Activated naive CD4-positive, alpha-beta T cell treated with Interleukin-2 at 50 U/mL for 16 hours (primary cell): ENCODE measurements at regions not wholly inside any gene's neighbourhood (a gene's known extent, or its start where the extent isn't known, plus 50 kb on each side); places are given as distances from the start of the nearest gene placed in this dataset.
"Not testable (repeated sequence)": the region's sequence is repeated elsewhere in the genome, so short reads cannot be mapped to it uniquely, and the experiment has no call there.

ENCODE experiments used
- DNase-seq: peaks from one replicate; pipeline ENCODE4 v3.0.0-alpha.2; 2020

DNA sequence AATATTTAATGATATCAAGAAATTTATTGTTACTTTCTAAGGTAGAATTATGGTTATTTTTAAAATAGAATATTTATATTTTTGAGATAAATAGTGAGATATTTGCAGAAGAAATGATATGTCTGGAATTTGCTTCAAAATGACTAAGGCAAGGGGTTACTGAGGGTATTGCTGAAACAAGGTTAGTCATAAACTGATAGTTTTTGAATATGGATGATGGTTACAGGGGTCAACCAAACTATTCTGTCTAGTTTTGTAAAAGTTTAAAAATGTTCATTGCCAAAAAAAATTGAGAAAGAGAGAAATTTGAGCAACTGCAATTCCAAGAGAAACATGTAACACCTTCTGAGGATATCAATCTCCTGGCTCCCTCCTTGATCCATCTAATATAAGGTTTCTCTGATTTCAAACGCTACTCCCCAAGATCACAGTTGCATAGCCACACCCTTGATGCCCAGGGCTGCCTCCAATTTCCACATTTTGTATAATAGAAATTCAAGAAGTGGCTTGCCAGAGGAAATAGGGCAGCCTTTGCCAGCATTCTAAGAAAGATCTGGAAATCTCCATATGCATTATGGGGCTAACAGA, 159.4 kb upstream of the NAMPT start:
- no peak for DNase-seq

DNA sequence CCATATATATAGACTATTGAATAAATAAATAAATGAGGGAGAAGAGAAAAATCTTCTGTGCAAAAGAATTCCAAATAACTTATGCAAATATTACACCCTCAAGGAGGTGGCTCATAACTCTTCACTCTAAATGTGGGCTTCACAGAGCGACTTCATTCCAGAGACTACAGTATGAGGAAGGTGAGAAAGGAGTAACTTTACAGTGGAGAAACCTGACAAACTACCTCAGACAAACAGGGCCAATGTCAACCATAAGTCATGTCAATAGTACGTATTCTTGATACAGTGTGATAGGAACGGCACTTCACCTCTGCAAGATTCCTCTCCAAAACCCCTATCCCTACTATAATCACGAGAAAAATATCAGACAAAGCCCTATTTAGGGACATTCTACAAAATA, 158.4 kb upstream of the NAMPT start:
- DNase-seq, result no peak

DNA sequence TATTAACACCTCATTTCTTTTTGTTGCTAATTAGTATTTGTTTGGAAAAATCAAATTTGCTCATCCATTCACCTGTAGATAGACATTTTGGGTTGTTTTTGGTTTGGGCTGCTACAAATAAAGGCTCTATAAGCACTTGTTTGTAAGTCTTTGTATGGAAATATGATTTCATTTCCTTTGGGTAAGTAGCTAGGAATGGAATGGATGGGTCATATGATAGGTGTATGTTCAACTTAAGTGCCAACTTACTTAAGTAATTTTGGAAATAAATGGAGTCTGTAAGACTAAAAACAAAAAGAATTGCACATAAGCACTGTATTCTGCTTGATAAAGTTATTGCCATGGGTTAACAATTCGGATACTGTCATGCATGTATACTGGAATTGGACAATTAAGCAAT, 157.7 kb upstream of the NAMPT start:
- DNase-seq, result no peak

DNA sequence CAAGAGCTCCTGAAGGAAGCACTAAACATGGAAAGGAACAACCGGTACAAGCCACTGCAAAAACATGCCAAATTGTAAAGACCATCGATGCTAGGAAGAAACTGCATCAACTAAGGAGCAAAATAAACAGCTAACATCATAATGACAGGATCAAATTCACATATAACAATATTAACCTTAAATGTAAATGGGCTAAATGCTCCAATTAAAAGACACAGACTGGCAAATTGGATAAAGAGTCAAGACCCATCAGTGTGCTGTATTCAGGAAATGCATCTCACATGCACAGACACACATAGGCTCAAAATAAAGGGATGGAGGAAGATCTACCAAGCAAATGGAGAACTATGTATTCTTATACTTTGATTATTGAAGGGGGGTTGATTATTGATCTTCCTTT, 156.6 kb upstream of the NAMPT start:
- not testable (repeated sequence) for DNase-seq

DNA sequence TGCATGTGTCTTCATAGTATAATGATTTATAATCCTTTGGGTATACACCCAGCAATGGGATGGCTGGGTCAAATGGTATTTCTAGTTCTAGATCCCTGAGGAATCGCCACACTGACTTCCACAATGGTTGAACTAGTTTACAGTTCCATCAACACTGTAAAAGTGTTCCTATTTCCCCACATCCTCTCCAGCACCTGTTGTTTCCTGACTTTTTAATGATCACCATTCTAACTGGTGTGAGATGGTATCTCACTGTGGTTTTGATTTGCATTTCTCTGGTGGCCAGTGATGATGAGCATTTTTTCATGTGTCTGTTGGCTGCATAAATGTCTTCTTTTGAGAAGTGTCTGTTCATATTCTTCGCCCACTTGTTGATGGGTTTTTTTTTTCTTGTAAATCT, 152.2 kb upstream of the NAMPT start:
- not testable (repeated sequence) for DNase-seq

DNA sequence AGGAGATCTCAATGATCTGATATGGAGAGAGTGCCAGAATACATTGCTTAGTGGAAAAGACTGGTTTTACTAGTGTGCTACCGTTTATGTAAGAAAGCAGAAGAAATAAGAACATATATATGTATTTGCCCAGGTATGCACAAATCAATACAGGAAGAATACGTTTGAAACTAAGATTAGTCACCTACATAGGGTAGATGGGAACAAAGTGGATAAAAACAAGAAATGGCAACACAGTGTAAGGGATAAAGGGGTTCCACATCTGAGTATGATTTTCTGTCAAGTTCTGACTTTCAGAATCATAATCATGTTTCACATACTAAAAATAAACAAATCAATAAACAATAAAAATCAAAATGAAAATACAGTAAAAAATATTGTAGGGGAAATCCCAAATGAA, 148.6 kb upstream of the NAMPT start:
- no peak for DNase-seq

DNA sequence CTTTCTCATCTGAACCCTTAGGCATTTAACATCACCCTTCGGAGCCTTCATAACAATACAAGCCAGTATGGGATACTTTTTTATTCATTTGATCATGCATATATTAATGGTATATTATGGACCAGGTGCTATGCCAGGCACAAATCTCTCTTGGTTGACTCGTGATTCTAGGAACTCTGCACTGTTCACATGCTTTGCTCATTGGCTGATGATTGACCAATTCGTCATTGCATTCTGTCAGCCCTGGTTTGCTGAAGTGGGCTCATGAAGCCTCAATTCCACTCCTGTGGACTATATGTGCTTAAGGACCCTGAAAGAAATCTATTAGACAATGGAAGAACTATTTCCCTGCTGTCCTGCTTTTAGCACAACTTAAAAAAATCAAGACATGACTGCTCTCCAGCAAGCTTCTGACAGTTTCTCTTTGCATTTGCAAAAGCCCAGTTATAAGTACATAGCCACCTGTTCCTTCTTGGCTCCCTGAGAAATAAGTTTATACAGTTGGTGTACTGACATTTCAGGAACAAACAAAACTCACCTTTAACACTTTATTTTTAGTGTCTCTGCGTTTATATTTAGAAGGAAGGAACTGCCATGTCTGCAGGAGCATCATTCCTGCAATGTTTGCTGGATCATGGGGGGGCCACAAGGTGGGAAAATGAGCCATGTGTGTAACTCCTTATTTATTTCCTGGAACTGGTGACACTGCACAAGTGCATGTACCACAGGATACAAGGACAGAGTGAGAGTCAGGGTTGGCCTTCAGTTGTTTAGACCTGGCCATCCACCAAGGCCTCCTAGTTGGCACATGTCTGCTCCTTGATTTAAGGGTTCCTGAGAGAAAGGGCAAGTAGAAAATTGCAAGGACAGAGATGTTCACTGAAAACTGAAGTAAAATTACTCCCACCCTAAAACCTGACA, 146.0 kb upstream of the NAMPT start:
- DNase-seq, result no peak

DNA sequence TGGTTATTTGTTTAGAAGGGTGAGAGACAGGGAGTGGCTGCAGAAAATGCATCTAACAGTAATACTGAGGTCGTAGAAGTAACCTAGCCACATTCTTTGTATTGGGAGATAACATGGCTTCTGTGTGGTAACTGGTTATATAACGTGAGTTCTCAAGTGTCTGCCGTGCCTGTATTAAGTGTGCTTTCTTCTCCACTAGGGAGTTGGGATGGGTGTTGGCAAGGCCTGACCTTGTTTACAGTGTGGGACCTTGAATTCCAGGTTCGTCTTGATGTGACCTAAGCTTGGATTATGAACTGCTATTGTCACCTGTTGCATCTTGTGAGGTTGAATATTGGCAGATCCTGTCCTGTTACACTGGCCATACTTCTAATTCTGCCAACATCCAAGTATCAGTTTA, 145.3 kb upstream of the NAMPT start:
- DNase-seq, result no peak

DNA sequence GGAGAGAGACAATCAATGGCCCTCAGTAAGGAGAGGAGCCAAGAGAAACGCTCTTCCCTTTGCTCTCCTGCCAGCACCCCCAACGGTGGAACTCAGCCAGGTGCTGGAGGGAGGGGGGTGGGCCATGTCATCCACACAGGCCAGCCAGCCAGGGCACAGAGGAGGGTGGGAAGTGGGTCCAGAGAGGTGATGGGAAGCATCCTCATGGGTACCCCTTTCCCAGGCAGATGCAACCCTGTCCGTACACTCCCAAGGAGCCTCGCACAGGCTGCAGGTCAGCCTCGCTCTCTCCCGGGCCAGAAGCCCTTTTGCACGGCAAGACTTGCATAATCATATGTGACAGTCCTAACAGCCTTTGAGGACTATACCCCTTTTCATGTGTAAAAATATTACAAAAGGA, 142.0 kb upstream of the NAMPT start:
- DNase-seq, result no peak

DNA sequence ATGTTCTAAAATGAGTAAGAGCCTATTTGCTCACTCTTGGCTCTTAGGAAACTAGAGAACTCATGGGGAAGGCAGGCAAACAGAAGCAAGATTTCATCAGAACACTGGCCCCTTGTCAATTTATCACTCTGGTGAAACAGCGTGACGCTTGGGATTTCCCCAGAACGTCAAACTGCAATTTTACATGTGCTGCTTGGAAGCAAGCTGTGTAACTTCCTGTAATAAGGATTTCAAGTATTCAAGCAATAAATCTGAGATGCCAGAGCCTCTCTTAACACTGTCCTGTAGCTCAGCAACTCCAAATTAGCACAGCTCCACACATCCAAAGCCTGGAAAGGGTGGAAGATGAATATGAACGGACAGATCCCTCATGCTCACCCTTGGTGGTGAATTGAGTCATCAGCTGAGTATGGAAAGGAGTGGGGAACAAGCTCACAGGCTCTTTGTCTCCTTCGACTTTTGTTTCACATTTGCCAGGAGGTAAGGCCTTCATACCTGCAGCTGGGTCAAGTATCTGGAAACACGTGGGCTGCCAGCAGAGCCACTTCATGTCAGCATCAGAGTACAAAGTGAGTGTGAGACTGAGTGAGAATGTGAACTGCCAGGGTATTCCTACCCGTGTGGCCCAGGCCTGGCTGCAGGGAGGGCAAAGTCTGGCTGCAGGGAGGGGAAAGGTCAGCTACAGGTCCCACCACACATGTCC, 140.4 kb upstream of the NAMPT start:
- peak; percentile 81 for DNase-seq

DNA sequence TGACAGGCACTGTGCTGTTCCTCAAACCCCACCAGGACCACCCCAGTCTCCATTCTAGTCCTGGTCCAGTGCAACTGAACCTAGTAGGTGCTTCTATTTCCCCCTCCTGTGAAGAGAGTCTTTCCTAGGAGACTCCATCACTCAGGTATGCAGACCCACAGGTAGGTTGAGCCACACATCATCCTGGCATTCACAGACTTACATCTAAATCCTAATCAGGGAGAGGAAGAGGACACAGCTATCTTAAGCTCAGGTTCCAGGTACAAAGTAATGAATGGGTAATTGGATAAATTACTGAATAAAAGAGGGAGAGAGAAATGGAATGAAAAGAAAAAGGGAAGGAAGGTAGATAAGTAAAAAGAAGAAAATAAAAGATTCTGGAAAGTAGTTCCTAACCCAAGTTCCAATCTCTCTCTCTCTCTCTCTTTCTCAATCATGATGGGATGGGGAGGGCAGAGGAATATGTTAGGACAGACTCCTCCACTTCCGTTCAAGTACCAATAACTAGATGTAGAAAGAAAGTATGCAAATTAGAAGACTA, 139.8 kb upstream of the NAMPT start:
- DNase-seq, result no peak

DNA sequence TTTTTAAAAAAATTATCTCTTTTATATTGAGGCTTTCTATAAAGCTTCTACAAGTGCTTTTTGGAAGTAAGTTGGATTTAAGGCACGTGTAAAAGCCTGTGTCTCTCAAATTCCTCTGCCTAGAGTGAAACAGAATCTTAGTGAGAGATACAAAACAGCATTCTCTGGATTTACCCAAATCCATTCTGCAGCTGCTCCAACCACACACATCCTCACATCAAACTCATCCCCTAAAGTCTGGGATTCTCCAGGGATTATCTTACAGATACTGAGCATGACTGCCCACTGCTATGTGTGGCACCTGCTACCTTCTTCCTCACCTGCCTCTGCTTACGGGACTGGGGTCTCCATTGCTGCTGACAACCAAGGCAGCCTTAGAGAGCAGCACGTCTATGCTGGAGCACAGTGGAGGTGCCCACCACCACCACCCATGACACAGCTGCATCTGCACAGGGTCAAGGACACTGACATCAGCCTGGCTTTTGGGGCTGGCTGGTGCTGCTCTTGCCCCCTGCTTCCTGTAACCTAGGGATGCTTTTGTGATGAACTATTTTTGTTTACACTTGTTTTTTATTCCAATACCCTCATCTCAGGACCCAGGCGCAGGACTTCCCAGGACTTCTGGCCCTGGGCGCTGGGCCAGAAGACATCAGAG, 139.2 kb upstream of the NAMPT start:
- DNase-seq, result no peak

DNA sequence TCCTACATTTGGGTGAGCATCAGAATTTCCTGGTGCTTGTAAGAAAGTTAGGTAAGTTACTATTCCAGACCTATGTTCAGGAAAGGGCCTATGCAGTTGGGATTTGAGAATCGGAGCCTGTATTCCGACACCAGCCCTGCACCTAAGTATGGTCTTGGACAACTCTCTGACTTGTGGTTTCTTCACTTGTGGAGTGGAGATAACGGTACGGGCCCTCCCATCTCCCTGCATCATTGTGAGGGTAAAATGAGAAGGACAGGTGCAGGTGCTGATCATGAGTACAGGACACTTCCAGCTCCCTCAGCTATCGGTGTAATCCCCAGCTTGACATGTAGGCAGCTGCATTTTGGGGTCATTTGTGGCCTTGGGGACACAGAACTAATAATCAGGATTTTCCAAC, 138.3 kb upstream of the NAMPT start:
- DNase-seq, result no peak

DNA sequence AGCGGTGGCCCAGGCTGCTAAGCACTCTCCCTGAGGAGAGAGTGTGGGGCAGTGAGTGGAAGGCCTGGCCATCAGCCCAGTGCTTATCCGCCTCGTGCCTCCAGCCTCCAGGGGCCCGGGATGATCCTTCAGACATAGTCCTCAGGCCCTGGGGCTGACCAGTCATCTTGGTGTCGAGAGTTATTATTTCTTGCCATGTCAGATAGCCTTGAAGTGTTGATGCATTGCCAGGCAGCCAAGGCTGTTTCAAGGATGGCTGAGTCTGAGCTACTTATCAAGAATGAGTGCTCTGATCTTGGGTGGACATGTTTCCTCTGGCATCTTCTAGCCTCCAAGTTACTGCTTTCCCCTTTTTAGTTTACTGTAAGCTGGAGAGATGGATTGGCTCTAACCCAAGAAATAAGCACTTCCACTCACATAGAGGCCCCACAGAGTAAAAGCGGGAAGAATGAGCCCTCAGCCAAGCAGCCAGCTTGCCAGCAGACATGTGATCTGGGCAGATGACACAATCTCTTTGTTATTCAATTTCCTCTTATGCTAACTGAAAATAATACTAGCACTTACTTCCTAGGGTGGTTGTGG, 136.5 kb upstream of the NAMPT start:
- no peak for DNase-seq

DNA sequence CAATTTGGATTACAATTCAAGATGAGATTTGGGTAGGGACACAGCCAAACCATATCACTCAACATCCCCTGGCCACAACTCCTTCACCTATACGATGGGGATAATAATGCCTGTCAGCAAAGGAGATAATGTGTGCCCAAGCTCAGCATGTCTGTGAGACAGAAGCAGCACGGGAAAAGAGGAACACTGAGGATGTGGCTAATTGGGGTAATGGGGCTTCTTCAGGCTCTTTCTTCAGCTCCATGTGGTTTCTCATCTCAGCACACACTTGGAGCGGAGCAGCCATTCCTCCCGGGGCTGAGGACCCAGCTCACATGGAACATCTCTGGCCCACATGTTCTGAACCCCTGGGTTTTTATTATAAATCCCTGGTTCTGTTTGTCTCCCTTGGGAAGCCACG, 136.0 kb upstream of the NAMPT start:
- DNase-seq, result no peak

DNA sequence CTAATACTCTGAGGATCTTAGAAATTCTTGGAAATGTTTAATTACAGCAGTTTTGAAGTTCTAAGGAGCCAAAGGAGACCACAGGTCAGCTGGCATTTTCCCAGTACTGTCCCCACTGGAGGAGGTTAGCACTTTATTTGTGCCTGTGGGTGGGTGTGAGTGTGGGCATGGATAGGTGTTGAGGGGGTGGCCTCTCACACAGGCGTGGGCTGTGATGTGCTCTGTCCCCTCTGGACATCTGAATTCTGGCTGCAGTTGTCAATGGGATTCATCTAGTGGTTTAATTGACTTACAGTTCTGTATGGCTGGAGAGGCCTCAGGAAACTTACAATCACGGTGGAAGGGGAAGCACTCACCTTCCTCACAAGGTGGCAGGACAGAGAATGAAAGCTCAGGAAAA, 135.4 kb upstream of the NAMPT start:
- DNase-seq, result no peak

DNA sequence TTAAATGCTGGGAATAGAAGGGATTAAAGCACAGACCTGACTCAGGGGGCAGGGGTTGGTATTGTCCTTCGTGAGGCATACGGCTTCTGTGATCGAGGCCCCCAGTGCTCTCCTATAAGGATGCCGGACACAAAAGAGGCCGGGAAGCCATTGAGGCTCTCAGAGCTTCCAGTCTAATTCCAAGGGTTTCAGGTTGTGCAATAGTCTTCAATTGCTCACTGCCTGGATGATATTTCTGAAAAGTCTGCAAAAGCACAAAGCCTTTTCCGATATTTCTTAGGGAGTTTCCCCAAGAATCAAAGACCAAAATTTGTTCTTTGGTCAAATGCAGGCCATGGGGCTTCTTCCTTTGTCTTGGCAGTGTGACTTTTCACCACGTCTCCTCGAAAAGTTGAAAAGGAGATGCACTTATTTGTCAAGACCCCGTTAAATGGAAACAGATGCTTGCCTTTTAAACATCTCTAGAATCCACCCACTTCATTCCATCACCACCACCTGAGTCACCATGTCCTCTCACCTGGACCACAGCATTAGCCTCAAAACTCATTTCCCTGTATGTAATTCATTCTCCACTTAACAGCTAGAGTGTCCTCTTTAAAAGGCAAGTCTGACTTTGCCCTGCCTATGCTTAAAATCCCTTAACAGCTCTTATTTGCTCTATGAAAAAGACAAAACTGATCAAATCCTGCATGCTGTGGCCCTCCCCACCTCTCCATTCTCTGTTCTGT, 134.8 kb upstream of the NAMPT start:
- DNase-seq, result peak; percentile 43

DNA sequence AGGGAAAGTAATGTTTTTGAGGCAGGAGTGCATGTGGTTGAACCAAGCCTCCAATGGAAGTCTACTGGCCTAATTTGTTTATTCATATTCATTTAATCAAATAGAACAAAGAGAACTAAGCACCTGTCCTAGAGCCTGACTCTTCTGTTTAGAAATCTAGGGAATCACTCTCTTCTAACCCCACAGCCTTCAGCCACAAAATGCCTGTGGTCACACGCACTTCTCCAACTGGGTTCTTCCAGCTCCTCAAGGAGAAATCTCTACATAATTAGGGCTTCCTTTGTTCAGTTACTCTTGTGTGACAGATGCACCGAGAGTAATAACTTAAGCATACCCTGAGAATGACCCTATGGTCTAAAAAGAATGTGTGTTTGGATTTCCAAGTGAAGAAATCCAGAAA, 133.7 kb upstream of the NAMPT start:
- DNase-seq, result no peak

DNA sequence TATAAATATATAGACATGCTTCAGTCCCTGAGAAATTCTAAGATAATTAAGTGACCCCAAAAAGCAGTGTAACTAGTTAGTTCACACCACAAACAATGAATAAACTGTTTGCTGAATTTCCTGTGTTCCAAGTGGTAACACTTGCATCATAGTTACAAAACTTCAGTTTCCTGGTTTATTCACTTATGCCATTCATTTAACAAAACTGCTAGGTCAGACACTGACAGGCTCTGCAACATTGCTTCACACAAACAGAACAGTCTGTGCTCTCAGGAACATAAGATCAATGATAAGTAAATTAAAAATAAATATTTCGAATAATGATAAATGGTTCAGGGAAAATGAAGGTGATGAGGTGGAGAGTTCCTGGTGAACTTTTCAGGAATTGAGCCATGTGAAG, 133.3 kb upstream of the NAMPT start:
- DNase-seq, result no peak

DNA sequence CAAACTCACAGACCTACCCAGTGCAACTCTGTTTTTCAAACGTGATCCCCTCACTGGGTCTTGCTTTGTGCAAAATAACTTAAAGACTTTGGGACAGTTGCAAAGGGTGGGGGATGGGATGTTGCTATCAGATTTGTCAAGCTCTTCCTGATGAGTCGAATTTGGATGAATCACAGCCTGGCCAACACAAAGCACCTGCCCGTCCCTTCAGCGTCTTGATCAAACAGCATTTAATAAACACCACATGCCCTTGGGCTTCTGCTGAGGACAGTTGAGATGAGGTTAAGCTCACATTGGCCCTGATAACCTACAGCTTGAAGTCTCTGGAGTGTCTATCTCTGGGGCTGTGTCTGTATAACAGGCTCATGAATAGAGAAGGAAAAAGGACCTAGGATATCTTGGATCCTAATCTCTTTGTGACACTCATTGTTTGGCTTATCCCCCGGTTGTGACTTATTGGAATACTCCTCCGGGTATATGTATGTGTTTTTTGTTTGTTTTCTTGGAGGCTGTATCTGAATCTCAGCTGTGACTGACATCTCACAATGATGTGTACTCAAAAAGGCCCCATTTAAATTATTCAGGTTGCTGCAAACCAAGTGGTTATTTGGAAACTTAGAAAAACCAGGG, 132.6 kb upstream of the NAMPT start:
- DNase-seq, result no peak

DNA sequence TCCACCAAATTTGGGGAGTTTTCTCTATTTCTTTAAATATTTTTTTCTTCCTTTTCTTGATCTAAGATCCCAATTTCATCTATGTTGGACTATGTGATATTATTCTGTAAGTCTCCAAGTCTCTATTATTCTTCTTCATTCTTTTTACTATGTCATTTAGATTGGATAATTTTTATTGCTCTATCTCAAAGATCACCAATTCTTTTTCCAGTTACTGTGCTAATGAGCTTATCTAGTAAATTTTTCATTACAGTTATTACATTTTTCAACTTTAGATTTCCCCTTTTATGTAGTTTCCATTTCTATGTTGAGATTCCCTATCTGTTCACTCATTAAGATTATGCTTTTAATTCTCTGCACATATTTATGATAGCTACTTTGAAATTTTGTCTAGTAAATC, 131.6 kb upstream of the NAMPT start:
- DNase-seq, result no peak

DNA sequence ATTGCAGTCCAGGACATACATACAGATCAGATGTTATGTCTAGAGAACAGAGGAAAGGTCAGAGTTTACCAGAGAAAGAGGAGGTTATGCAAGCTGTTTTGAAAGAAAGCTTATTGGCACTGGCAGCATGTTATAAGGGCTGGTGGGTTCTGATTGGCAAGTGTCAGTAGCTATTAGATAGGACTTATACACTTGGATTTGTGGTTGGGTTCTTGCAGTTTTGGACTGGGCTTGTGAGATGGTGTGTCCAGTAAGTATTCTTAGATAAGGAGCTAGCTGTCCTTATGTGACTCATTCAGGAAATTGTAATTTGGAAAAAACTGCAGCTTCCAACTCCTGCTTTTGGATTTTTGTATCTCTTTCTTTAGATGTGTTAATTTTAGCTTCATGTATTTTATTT, 130.7 kb upstream of the NAMPT start:
- DNase-seq, result no peak
